ENCODE measurements at regions not wholly inside any gene's neighbourhood (a gene's known extent, or its start where the extent isn't known, plus 50 kb on each side); places are given as distances from the start of the nearest gene placed in this dataset.

DNA sequence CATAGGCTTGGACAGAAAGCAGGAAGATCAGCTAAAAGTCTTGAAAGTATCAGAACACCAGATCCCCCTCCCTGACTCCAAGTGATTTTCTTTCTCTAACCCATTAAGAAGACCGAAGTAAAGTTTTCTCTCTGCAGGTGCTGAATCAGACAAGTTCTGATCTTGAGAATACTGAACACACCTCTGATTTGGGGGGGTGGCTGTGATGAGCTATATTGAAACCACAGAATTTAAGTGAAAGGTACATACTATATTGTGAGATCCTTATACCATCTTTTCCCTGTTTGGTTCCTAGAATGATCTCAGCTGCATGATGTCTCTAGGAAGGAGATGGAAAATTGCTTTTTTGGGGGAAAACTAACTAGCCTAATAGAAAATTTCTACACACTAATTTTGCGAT is 196.0 kb downstream of the DIPK2A start:
- in situ Hi-C loops (cut with MboI; ENCODE audit: low pct_unique_long_range_greater_than_20kb in 2 of 9, low sequenced_read_pairs in 9 of 9, unreplicated experiment in 9 of 9), result no loop called here
- WGBS, 10 experiments, result 54 to 100% (median 95%) methylated on average over 1 to 2 of the region's 2 CpGs; no CpG with 5 or more reads in 1 of the 10 experiments
- no peak overlapping the region for H3K4me3 ChIP-seq
- H3K4me1 ChIP-seq (replicated peaks in 1 of 2), result no peaks in the 10 kb centered on the region
- no peak for ATAC-seq (replicated peaks in 6 of 8)
- no peak overlapping the region for H3K27ac ChIP-seq

DNA sequence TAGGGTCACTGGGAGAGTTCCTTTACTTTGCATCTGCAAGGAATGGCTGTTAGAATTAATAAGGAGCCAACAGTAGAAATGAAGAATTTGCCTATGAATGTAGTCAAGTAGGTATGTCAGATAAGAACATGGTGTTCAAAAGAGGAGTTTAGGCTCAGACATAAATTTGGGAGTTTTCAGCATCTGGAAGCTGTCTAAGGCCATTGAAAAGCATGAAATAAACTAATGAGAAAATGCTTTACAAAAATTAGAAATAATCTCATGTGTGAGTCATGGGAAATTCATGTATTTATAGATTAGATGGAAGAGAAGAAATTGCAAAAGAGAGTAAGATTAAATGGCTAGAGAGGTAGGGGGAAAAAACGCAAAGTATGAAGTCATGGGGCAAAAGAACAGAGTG is 201.9 kb downstream of the DIPK2A start:
- Histone ChIP-seq H3K4me3 (no peak overlapping the region), H3K27ac (no peak overlapping the region), H3K4me1 (replicated peaks in 1 of 2) (no peaks in the 10 kb centered on the region)
- WGBS, 10 experiments, result 0 to 100% (median 84%) methylated on average over 1 of the region's 1 CpG; no CpG with 5 or more reads in 1 of the 10 experiments
- ATAC-seq (replicated peaks in 6 of 8), result no peak
- in situ Hi-C loops (cut with MboI; ENCODE audit: low pct_unique_long_range_greater_than_20kb in 2 of 9, low sequenced_read_pairs in 9 of 9, unreplicated experiment in 9 of 9), result no loop called here

DNA sequence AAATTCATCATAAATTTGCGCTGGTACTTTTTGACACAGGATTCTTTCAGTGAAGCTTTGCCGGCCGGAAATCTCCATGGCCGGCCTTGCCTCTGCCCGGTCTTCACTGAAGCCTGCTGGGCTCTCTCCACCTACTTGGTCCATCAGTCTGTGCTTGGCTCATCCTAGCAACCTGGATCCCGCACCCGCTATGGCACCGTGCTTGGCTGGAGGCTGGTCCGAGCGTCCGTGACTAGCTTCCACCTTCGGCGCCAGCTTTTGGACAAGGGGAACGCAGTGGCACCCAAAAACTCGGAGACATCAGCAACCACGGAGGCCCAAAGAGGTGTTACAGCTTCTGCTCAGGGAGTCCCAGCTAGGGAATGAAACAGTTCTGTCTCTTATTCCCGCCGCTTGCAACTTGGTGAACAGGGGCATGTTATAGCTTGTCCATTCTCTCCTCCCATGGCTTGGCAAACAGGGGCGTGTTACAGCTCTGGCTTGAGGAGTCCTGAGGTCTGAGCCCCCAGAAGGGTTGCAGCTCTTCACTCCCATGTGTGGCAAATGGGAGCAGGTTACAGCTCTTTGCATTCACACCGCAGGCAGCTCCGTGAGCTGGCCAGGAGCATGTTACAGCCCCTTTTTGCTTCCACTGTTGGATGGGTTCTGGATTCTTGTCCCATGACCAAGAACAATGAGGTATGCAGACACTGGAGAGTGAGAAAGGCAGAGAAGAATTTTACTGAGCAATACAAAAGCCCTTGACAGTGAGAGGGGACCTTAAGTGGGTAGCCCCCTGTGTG is 204.2 kb downstream of the DIPK2A start:
- Histone ChIP-seq H3K4me3 (no peak overlapping the region), H3K27ac (no peak overlapping the region), H3K4me1 (replicated peaks in 1 of 2) (no peaks in the 10 kb centered on the region)
- in situ Hi-C loops (cut with MboI; ENCODE audit: low pct_unique_long_range_greater_than_20kb in 2 of 9, low sequenced_read_pairs in 9 of 9, unreplicated experiment in 9 of 9), result no loop called here
- WGBS, 10 experiments, result 50 to 100% (median 88%) methylated on average over 3 to 11 of the region's 21 CpGs; no CpG with 5 or more reads in 1 of the 10 experiments
- ATAC-seq (replicated peaks in 6 of 8), result no peak

DNA sequence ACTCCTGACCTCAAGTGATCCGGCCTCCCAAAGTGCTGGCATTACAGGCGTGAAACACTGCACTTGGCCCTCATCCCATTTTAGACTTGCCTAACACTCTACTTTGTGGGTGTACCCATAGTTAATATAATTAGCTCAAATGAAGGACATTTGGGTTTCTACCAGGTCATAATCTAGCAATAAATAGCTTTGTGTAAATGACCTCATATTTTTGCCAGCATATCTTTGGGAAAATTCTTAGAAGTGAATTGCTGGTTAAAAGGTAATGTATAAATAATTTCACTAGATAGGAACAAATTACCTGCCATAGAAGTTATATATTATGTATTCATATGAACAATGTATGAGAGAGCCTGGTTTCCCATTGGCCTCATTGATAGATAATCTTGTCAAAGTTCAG is 206.0 kb downstream of the DIPK2A start:
- ATAC-seq (replicated peaks in 6 of 8), result no peak
- H3K4me3 ChIP-seq, result no peak overlapping the region
- H3K27ac ChIP-seq, result no peak overlapping the region
- H3K4me1 ChIP-seq (replicated peaks in 1 of 2), result no peaks in the 10 kb centered on the region
- 94 to 100% (median 100%) methylated on average over 1 to 2 of the region's 2 CpGs; no CpG with 5 or more reads in 5 of the 10 experiments for WGBS, 10 experiments
- in situ Hi-C loops (cut with MboI; ENCODE audit: low pct_unique_long_range_greater_than_20kb in 2 of 9, low sequenced_read_pairs in 9 of 9, unreplicated experiment in 9 of 9), result no loop called here

DNA sequence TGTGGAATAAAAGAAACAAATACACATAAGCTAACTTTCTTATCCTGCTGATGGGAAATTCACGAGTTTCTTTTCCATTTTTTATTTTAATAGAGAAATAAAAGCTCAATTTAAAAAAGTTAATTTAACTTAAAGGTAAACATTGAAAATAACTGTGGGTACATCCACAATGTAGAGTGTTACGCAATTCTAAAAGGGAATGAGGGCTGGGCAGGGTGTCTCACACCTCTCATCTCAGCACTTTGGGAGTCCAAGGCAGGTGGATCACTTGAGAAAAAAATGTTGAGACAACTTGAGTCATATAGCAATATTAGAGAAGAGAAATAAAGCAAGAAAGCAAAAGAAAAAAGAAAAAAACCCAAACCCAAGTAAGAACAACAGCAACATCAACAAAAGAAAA is 207.0 kb downstream of the DIPK2A start:
- WGBS, 10 experiments, result 36 to 96% (median 82%) methylated on average over 1 to 2 of the region's 2 CpGs
- no peak overlapping the region for H3K4me3 ChIP-seq
- no peak overlapping the region for H3K27ac ChIP-seq
- no peaks in the 10 kb centered on the region for H3K4me1 ChIP-seq (replicated peaks in 1 of 2)
- in situ Hi-C loops (cut with MboI; ENCODE audit: low pct_unique_long_range_greater_than_20kb in 2 of 9, low sequenced_read_pairs in 9 of 9, unreplicated experiment in 9 of 9), result no loop called here
- no peak for ATAC-seq (replicated peaks in 6 of 8)

DNA sequence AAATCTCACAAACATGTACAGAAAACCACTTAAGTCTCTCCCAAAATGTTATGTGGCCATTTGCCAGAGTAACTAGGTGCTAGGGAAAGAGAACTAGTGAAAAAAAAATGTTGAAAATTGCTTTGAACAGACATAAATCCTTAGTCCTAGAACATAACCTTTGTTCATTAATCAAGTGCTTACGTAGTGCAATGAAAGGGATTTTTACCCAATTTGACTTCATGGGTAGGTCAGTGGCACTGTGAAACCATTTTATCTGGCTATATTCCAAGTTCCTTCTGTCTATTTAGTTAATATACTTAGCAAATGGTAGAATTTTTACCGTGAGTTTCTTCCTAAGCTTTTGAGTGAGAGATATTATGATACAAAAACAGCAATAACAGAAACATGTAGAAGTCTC is 209.4 kb downstream of the DIPK2A start:
- Histone ChIP-seq H3K4me1 (replicated peaks in 1 of 2) (no peaks in the 10 kb centered on the region), H3K4me3 (no peak overlapping the region), H3K27ac (no peak overlapping the region)
- ATAC-seq (replicated peaks in 6 of 8), result peak in 1 of 8 experiments; percentile 16
- in situ Hi-C loops (cut with MboI; ENCODE audit: low pct_unique_long_range_greater_than_20kb in 2 of 9, low sequenced_read_pairs in 9 of 9, unreplicated experiment in 9 of 9), result no loop called here
- 0 to 100% (median 67%) methylated on average over 1 to 2 of the region's 2 CpGs; no CpG with 5 or more reads in 1 of the 10 experiments for WGBS, 10 experiments

DNA sequence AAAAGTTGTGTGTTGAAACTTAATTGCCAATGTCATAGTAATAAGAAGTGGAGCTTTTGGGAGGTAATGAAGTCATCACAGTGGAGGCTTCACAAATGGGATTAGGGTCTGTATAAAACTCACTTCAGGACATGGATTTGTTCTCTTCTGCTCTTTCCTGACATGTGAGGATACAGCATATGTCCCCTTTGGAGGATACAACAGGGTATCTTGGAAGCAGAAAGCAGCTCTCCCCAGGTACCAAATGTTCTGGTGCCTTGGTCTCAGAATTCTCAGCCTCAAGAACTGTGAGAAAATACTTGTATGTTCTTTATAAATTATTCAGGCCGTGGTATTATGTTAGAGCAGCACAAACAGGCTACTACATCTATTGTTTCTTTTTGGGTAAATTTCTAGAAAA is 210.9 kb downstream of the DIPK2A start:
- WGBS, 10 experiments, result 0 to 86% (median 63%) methylated on average over 1 of the region's 1 CpG; no CpG with 5 or more reads in 3 of the 10 experiments
- H3K4me1 ChIP-seq (replicated peaks in 1 of 2), result no peaks in the 10 kb centered on the region
- no peak for ATAC-seq (replicated peaks in 6 of 8)
- no peak overlapping the region for H3K27ac ChIP-seq
- no peak overlapping the region for H3K4me3 ChIP-seq
- in situ Hi-C loops (cut with MboI; ENCODE audit: low pct_unique_long_range_greater_than_20kb in 2 of 9, low sequenced_read_pairs in 9 of 9, unreplicated experiment in 9 of 9), result no loop called here

DNA sequence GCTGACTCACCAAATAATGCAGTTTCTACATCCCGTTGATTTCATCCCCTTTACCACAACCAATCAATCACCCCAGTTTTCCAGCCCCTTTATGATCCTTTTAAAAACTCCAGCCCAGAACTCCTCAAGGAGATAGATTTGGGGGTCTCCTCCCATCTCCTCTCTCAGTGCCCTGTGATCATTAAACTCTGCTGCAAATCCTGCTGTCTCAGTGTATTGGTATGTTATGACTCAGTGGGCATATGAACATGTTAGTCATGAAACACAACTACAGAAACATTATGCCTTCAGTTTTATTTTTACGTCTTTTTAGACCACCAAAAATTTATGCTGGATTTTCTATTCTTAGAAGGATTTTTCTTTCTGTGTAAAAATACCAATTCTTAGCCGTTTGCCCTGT is 213.7 kb downstream of the DIPK2A start:
- in situ Hi-C loops (cut with MboI; ENCODE audit: low pct_unique_long_range_greater_than_20kb in 2 of 9, low sequenced_read_pairs in 9 of 9, unreplicated experiment in 9 of 9), result no loop called here
- ATAC-seq (replicated peaks in 6 of 8), result no peak
- Histone ChIP-seq H3K4me1 (replicated peaks in 1 of 2) (no peaks in the 10 kb centered on the region), H3K4me3 (no peak overlapping the region), H3K27ac (no peak overlapping the region)
- 48 to 100% (median 94%) methylated on average over 2 to 3 of the region's 3 CpGs; no CpG with 5 or more reads in 3 of the 10 experiments for WGBS, 10 experiments

DNA sequence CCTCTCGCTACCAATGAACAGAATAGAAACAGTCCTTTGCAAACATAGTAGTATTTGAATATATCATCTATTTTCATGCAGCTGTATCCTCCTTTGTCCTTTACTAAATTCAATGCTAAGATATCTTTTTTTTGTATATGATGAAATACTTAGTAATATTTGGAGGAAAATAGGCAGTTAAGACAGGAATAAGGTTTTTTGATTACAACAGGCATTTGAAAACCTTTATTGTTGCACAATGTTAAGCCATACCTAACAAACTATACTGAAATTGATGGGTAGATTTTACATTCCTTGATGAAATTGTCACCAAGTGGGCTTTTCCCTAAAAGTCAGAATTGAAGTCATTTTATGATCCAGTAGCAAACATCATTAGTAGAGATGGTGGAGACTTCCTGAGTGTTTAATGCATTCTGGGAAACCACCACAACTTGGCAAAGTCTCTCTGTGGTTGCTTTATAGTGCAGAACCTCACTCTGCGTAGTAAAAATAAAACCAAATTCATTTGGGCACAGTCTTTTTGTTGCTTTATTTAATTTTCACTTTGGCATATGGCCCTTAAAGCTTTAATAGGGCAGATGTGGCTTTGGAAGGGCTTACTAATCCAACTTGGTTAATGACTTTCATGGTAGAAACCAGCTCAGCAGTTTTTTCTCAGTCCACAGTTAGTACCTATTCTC is 216.0 kb downstream of the DIPK2A start:
- no peak for ATAC-seq (replicated peaks in 6 of 8)
- 20 to 100% (median 87%) methylated on average over 1 to 2 of the region's 2 CpGs for WGBS, 10 experiments
- in situ Hi-C loops (cut with MboI; ENCODE audit: low pct_unique_long_range_greater_than_20kb in 2 of 9, low sequenced_read_pairs in 9 of 9, unreplicated experiment in 9 of 9), result no loop called here
- Histone ChIP-seq H3K4me1 (replicated peaks in 1 of 2) (no peaks in the 10 kb centered on the region), H3K27ac (no peak overlapping the region), H3K4me3 (no peak overlapping the region)

DNA sequence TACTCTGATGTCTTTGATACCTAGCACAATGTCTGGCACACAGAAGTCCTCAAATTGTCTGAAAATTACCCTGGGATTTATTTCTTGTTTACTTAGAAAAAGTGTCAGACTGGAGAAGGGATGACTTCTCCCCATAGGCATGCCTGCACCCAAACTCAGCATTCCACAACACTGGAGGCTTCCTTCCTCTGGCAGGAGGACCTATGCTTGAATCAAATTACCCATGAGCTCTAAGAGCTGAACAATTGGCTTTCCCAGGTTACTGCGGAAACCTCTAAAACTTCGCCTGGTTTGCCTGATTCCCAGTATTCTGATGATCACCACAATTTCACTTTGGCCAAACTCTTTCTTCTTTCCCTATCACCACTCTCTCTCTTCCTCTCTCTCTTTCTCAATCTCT is 217.4 kb downstream of the DIPK2A start:
- Histone ChIP-seq H3K4me1 (replicated peaks in 1 of 2) (no peaks in the 10 kb centered on the region), H3K4me3 (no peak overlapping the region), H3K27ac (no peak overlapping the region)
- peak in 1 of 8 experiments; percentile 72 for ATAC-seq (replicated peaks in 6 of 8)
- 20 to 100% (median 96%) methylated on average over 1 to 2 of the region's 2 CpGs; no CpG with 5 or more reads in 5 of the 10 experiments for WGBS, 10 experiments
- in situ Hi-C loops (cut with MboI; ENCODE audit: low pct_unique_long_range_greater_than_20kb in 2 of 9, low sequenced_read_pairs in 9 of 9, unreplicated experiment in 9 of 9), result no loop called here

DNA sequence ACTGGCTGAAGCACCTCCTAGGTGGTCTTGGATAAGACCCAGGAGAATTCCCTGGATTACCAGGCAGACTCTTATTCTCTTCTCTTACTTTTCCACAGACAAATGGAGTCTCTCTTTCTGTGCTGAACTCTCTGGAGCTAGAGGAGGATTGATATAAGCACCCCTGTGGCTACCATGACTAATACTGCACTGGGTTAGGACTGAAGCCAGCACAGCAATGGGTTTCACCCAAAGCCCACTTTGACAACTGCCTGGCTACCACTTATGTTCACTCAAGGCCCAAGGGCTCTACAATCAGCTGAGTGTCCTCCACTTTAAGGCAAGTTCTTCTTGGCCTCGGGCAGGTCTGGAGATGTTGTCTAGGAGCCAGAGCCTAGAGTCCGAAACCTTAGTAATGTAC is 225.5 kb downstream of the DIPK2A start:
- Histone ChIP-seq H3K4me3 (no peak overlapping the region), H3K4me1 (replicated peaks in 1 of 2) (no peaks in the 10 kb centered on the region), H3K27ac (no peak overlapping the region)
- in situ Hi-C loops (cut with MboI; ENCODE audit: low pct_unique_long_range_greater_than_20kb in 2 of 9, low sequenced_read_pairs in 9 of 9, unreplicated experiment in 9 of 9), result no loop called here
- 0 to 100% (median 83%) methylated on average over 1 to 2 of the region's 2 CpGs; no CpG with 5 or more reads in 5 of the 10 experiments for WGBS, 10 experiments
- no peak for ATAC-seq (replicated peaks in 6 of 8)

DNA sequence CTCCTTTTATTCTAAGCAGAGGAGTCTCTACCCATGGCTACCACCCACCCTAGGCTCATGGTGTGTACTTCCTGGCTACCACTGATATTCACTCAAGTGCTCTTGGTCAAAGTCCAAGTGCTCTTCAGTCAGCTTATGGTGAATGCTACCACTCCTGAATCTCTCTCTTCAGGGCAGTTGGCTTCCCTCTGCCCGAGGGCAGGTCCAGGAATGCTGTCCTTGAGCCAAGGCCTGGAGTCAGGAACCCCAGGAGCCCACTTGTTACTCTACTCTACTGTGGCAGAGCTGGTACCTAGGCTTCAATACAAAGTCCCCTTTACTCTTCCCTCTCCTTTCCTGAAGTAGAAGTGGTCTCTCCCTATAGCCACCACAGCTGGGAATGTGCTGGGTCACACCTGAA is 226.0 kb downstream of the DIPK2A start:
- in situ Hi-C loops (cut with MboI; ENCODE audit: low pct_unique_long_range_greater_than_20kb in 2 of 9, low sequenced_read_pairs in 9 of 9, unreplicated experiment in 9 of 9), result no loop called here
- Histone ChIP-seq H3K27ac (no peak overlapping the region), H3K4me1 (replicated peaks in 1 of 2) (no peaks in the 10 kb centered on the region), H3K4me3 (no peak overlapping the region)
- 0 to 67% (median 40%) methylated on average over 1 of the region's 1 CpG; no CpG with 5 or more reads in 7 of the 10 experiments for WGBS, 10 experiments
- no peak for ATAC-seq (replicated peaks in 6 of 8)

DNA sequence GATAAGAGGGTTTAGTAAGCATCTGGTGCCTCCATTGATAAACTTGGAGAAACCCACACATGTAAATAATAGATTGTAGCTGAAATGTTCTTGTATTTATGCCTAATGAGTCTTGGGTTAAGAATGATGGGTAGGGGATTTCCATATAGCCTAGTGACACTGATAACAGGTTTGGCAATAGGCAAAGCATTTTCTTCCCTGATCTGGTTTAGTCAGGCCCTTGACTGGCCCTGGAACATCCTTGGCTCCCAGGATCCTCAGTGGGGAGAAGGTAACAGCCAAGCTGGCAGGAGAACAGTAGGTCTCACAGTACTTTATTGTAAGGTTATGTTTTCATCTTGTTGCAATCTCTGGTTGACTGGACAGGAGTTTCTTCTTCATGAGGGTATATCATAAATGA is 228.4 kb downstream of the DIPK2A start:
- no peak for ATAC-seq (replicated peaks in 6 of 8)
- Histone ChIP-seq H3K4me1 (replicated peaks in 1 of 2) (no peaks in the 10 kb centered on the region), H3K27ac (no peak overlapping the region), H3K4me3 (no peak overlapping the region)
- in situ Hi-C loops (cut with MboI; ENCODE audit: low pct_unique_long_range_greater_than_20kb in 2 of 9, low sequenced_read_pairs in 9 of 9, unreplicated experiment in 9 of 9), result no loop called here

DNA sequence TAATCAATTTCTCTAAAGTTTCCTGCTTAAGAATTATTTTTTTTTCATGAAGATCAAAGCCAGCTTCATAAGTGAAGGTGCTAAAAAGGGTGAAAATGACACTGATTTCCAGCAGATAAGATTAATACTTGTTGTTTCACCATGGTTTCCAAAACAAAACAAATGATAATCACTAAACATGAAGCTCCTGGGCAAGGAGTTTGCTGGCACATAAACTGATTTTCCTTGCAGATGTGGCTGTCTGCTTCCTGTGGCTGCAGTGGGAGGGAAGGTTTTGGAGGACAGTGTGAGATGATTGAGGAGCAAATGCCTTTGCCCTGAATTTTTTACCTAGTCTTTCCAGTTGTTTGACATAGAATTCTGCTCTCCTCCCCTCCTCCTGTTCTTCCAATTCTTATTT is 228.8 kb downstream of the DIPK2A start:
- in situ Hi-C loops (cut with MboI; ENCODE audit: low pct_unique_long_range_greater_than_20kb in 2 of 9, low sequenced_read_pairs in 9 of 9, unreplicated experiment in 9 of 9), result no loop called here
- no peak for ATAC-seq (replicated peaks in 6 of 8)
- no peak overlapping the region for H3K4me3 ChIP-seq

More for the DNA sequence above, 228.8 kb downstream of the DIPK2A start:
- no peaks in the 10 kb centered on the region for H3K4me1 ChIP-seq (replicated peaks in 1 of 2)
- H3K27ac ChIP-seq, result no peak overlapping the region

Data from motor neuron (in vitro differentiated cells).